ENCODE measurements at regions not wholly inside any gene's neighbourhood (a gene's known extent, or its start where the extent isn't known, plus 50 kb on each side); places are given as distances from the start of the nearest gene placed in this dataset.

- DNase-seq, result no peak
- H3K36me3 ChIP-seq, result no peaks in the 10 kb centered on the region
- H3K27ac ChIP-seq, result no peak overlapping the region
- H3K4me1 ChIP-seq, result no peaks in the 10 kb centered on the region
- intact Hi-C loops (cut with DNase I; ENCODE audit: low total_unique reads), result no loop called here
- H3K4me3 ChIP-seq, result no peak overlapping the region
- no peaks in the 10 kb centered on the region for H3K9me3 ChIP-seq
- H3K27me3 ChIP-seq (replicated peaks in 1 of 7), result no peaks in the 10 kb centered on the region
- TF ChIP-seq POLR2AphosphoS5 (IDR thresholded peaks at IDR 0.05) (no peak), POLR2A (IDR thresholded peaks at IDR 0.05) (no peak)
- TF ChIP-seq, protein P1, sequence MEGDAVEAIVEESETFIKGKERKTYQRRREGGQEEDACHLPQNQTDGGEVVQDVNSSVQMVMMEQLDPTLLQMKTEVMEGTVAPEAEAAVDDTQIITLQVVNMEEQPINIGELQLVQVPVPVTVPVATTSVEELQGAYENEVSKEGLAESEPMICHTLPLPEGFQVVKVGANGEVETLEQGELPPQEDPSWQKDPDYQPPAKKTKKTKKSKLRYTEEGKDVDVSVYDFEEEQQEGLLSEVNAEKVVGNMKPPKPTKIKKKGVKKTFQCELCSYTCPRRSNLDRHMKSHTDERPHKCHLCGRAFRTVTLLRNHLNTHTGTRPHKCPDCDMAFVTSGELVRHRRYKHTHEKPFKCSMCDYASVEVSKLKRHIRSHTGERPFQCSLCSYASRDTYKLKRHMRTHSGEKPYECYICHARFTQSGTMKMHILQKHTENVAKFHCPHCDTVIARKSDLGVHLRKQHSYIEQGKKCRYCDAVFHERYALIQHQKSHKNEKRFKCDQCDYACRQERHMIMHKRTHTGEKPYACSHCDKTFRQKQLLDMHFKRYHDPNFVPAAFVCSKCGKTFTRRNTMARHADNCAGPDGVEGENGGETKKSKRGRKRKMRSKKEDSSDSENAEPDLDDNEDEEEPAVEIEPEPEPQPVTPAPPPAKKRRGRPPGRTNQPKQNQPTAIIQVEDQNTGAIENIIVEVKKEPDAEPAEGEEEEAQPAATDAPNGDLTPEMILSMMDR (IDR thresholded peaks at IDR 0.05 in 8 of 11, conservative IDR thresholded peaks at IDR 0.05 in 3 of 11), result no peak
- WGBS, 5 donors, result 66 to 86% (median 80%) methylated on average over 4 of the region's 4 CpGs
These were observed 287.2 kb downstream of the CDH19 start for GRCh38 chr18:66316701-66317100.

- no peak for DNase-seq
- no peak overlapping the region for H3K4me3 ChIP-seq
- no peak overlapping the region for H3K27ac ChIP-seq
- TF ChIP-seq POLR2AphosphoS5 (IDR thresholded peaks at IDR 0.05), result no peak
- TF ChIP-seq, protein P1 (IDR thresholded peaks at IDR 0.05 in 8 of 11, conservative IDR thresholded peaks at IDR 0.05 in 3 of 11), result no peak
- TF ChIP-seq POLR2A (IDR thresholded peaks at IDR 0.05), result no peak
- no peaks in the 10 kb centered on the region for H3K4me1 ChIP-seq
- H3K9me3 ChIP-seq, result peaks cover 0 to 15% (median 0%) of the 10 kb centered on the region in 8 donors
- intact Hi-C loops (cut with DNase I; ENCODE audit: low total_unique reads), result no loop called here
- 71 to 81% (median 75%) methylated on average over 5 of the region's 5 CpGs for WGBS, 5 donors
- no peaks in the 10 kb centered on the region for H3K36me3 ChIP-seq
- H3K27me3 ChIP-seq (replicated peaks in 1 of 7), result no peaks in the 10 kb centered on the region
These were observed 303.7 kb downstream of the CDH19 start for GRCh38 chr18:66300141-66300540.

DNA sequence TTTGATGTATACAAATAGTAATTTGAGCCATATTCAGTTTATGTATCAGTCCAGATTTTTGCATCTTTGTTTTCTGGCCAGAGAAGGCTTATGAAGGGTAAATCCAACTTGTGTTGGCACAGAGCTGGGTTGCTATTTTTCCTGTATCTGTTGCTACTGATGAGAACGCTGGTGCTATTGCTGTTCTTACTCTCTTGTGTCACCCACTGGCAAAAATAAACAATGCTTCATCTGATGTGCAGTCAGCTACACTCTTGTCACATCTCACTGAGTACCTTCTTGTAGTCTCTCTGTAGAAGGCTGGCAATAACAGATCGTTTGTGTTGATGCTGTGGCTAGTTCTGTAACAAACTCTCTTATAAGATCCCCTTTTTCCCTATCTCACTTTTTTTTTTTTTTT is 323.4 kb downstream of the CDH19 start:
- Histone ChIP-seq H3K4me3 (no peak overlapping the region), H3K4me1 (no peaks in the 10 kb centered on the region), H3K27me3 (replicated peaks in 1 of 7) (no peaks in the 10 kb centered on the region), H3K27ac (no peak overlapping the region), H3K36me3 (no peaks in the 10 kb centered on the region), H3K9me3 (peaks cover 0 to 20% (median 4%) of the 10 kb centered on the region in 8 donors)
- WGBS, 5 donors, result 58 to 81% (median 68%) methylated on average over 2 of the region's 2 CpGs
- intact Hi-C loops (cut with DNase I; ENCODE audit: low total_unique reads), result loop anchor here (10.0 kb wide), 1 partner anchor 64 kb away; no protein-coding TSS in a partner anchor
- no peak for DNase-seq
- TF ChIP-seq POLR2A (IDR thresholded peaks at IDR 0.05), result no peak
- TF ChIP-seq, protein P1 (IDR thresholded peaks at IDR 0.05 in 8 of 11, conservative IDR thresholded peaks at IDR 0.05 in 3 of 11), result no peak
- no peak for TF ChIP-seq POLR2AphosphoS5 (IDR thresholded peaks at IDR 0.05)

GRCh38 chr18:66271962-66272361 is 331.9 kb downstream of the CDH19 start:
- no peak for TF ChIP-seq POLR2A (IDR thresholded peaks at IDR 0.05)
- TF ChIP-seq, protein P1 (IDR thresholded peaks at IDR 0.05 in 8 of 11, conservative IDR thresholded peaks at IDR 0.05 in 3 of 11), result no peak
- TF ChIP-seq POLR2AphosphoS5 (IDR thresholded peaks at IDR 0.05), result no peak
- intact Hi-C loops (cut with DNase I; ENCODE audit: low total_unique reads), result no loop called here
- Histone ChIP-seq H3K36me3 (no peaks in the 10 kb centered on the region), H3K27me3 (replicated peaks in 1 of 7) (no peaks in the 10 kb centered on the region), H3K9me3 (peaks cover 0 to 60% (median 42%) of the 10 kb centered on the region in 8 donors), H3K4me1 (no peaks in the 10 kb centered on the region), H3K4me3 (no peak overlapping the region), H3K27ac (no peak overlapping the region)
- DNase-seq, result no peak
- WGBS, 5 donors, result 21 to 34% (median 32%) methylated on average over 4 of the region's 4 CpGs
